AG04450 (cell line): ENCODE measurements at regions not wholly inside any gene's neighbourhood (a gene's known extent, or its start where the extent isn't known, plus 50 kb on each side); places are given as distances from the start of the nearest gene placed in this dataset.

Experiments
- CTCF ChIA-PET: fragments of 300-600, 350-600 bp; formaldehyde crosslinking; extraction: SDS; loops from one replicate; lab custom pipeline; 2022; ENCODE audit warnings: antibody characterized with exemption, inconsistent platforms; lab: Charles Lee
- POLR2A ChIA-PET: fragments of 350-600 bp; formaldehyde crosslinking; extraction: SDS; loops from one replicate; lab custom pipeline; 2021; ENCODE audit warnings: antibody characterized with exemption, inconsistent platforms; lab: Yijun Ruan, JAX
- DNase-seq: peaks from one replicate; pipeline ENCODE4 v3.0.0-alpha.2; 2011; ENCODE audit warnings: low read depth, low spot score
- H3K27ac ChIP-seq: one replicate; pipeline ENCODE4 v1.5.1; 2012; ENCODE audit warnings: low read depth, low read length, control low read depth
- H3K27me3 ChIP-seq: one replicate; pipeline ENCODE4 v1.6.0; 2012; ENCODE audit warnings: low read length; ENCODE audit not compliant: control insufficient read depth, insufficient read depth
- H3K4me3 ChIP-seq: 2 replicates; pipeline ENCODE4 v1.5.1; 2011; ENCODE audit warnings: mild to moderate bottlenecking, low read depth, low read length, control low read depth
- H3K9me3 ChIP-seq: 2 replicates; pipeline ENCODE4 v1.5.1; 2012; ENCODE audit warnings: low read length; ENCODE audit not compliant: control insufficient read depth, insufficient read depth
- TF ChIP-seq, protein P1 (sequence below): IDR thresholded peaks from 2 replicates; pipeline ENCODE4 v1.5.1; 2011; ENCODE audit warnings: low read depth, low read length, control low read depth, inconsistent platforms

DNA sequence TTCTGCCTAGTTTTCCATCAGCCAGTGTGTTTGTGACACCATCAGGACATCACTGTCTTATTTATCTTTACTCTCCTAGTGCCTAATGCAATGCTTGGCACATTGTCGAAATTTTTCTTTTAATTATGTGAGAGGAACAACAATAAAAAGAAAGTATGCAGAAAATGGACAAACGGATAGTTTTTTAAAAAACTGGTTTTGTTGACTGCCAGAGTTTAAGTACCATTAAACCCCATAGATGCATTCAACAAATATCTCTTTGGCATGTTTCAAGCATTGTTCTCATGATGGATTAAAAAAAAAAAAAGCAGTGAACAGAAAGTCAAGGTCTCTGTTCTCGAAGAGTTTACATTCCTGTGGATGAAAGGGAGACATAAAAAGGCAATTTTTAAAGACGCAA, 398.4 kb downstream of the PPP3CA start:
- DNase-seq: no peak
- TF ChIP-seq, protein P1, sequence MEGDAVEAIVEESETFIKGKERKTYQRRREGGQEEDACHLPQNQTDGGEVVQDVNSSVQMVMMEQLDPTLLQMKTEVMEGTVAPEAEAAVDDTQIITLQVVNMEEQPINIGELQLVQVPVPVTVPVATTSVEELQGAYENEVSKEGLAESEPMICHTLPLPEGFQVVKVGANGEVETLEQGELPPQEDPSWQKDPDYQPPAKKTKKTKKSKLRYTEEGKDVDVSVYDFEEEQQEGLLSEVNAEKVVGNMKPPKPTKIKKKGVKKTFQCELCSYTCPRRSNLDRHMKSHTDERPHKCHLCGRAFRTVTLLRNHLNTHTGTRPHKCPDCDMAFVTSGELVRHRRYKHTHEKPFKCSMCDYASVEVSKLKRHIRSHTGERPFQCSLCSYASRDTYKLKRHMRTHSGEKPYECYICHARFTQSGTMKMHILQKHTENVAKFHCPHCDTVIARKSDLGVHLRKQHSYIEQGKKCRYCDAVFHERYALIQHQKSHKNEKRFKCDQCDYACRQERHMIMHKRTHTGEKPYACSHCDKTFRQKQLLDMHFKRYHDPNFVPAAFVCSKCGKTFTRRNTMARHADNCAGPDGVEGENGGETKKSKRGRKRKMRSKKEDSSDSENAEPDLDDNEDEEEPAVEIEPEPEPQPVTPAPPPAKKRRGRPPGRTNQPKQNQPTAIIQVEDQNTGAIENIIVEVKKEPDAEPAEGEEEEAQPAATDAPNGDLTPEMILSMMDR: no peak
- Histone ChIP-seq H3K27me3 (no peaks in the 10 kb centered on the region), H3K9me3 (no peaks in the 10 kb centered on the region), H3K27ac (no peak overlapping the region), H3K4me3 (no peak overlapping the region)
- ChIA-PET CTCF (no interaction called here), POLR2A (no interaction called here)

- CTCF ChIA-PET: no interaction called here
- Histone ChIP-seq H3K4me3 (no peak overlapping the region), H3K9me3 (no peaks in the 10 kb centered on the region), H3K27me3 (no peaks in the 10 kb centered on the region), H3K27ac (no peak overlapping the region)
- TF ChIP-seq, protein P1: no peak
- DNase-seq: no peak
- POLR2A ChIA-PET: no interaction called here
These were observed 401.5 kb downstream of the PPP3CA start for GRCh38 chr4:100945789-100946188.

DNA sequence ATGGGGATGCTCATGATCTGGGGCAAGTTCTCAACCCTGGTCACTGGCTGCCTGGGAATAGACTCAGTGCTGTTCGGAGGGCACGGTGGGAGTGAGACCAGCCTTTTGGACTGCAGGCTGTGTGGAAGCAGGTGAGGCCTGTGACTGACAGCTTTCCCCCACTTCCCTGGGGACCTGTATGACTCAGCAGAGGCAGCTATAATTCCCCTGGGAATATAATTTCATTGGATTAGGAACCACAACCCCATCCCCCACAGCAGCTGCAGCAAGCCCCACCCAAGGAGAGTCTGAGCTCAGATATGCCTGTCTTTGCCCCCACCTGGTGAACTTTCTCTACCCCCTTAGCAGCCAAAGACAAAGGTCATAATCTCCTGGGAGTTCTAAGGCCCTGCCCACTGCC, 408.6 kb downstream of the PPP3CA start:
- DNase-seq: no peak
- H3K27me3 ChIP-seq: no peaks in the 10 kb centered on the region
- CTCF ChIA-PET: no interaction called here
- H3K4me3 ChIP-seq: no peak overlapping the region
- no peaks in the 10 kb centered on the region for H3K9me3 ChIP-seq
- no peak overlapping the region for H3K27ac ChIP-seq
- TF ChIP-seq, protein P1: no peak
- POLR2A ChIA-PET: no interaction called here

GRCh38 chr4:100936661-100937375, 410.5 kb downstream of the PPP3CA start:
- POLR2A ChIA-PET: no interaction called here
- Histone ChIP-seq H3K27ac (no peak overlapping the region), H3K4me3 (no peak overlapping the region), H3K27me3 (no peaks in the 10 kb centered on the region), H3K9me3 (no peaks in the 10 kb centered on the region)
- DNase-seq: no peak
- TF ChIP-seq, protein P1: no peak
- CTCF ChIA-PET: no interaction called here

GRCh38 chr4:100935090-100935489, 412.2 kb downstream of the PPP3CA start:
- DNase-seq: no peak
- H3K4me3 ChIP-seq: no peak overlapping the region
- POLR2A ChIA-PET: no interaction called here
- TF ChIP-seq, protein P1: peak; percentile 37
- no peak overlapping the region for H3K27ac ChIP-seq
- CTCF ChIA-PET: no interaction called here
- no peaks in the 10 kb centered on the region for H3K27me3 ChIP-seq
- no peaks in the 10 kb centered on the region for H3K9me3 ChIP-seq
